HFFc6 (cell line): ENCODE measurements at regions not wholly inside any gene's neighbourhood (a gene's known extent, or its start where the extent isn't known, plus 50 kb on each side); places are given as distances from the start of the nearest gene placed in this dataset.

Experiments used
- DNase-seq: peaks from one replicate; pipeline ENCODE4 v3.0.0-alpha.2; 2018
- H3K27ac Mint-ChIP-seq: 2 replicates; pipeline ENCODE4 v1.8.0; 2020; ENCODE audit warnings: mild to moderate bottlenecking, mixed read lengths
- H3K27me3 Mint-ChIP-seq: 2 replicates; pipeline ENCODE4 v1.8.0; 2021; ENCODE audit warnings: mild to moderate bottlenecking, moderate library complexity, mixed read lengths; ENCODE audit not compliant: insufficient read depth
- H3K36me3 Mint-ChIP-seq: 2 replicates; pipeline ENCODE4 v1.8.0; 2021; ENCODE audit warnings: low read depth, mixed read lengths
- H3K4me1 Mint-ChIP-seq: 2 replicates; pipeline ENCODE4 v1.8.0; 2020; ENCODE audit warnings: low read depth, mixed read lengths
- H3K4me3 Mint-ChIP-seq: 2 replicates; pipeline ENCODE4 v1.8.0; 2020; ENCODE audit warnings: mild to moderate bottlenecking, moderate library complexity, mixed read lengths
- H3K9me3 Mint-ChIP-seq: 2 replicates; pipeline ENCODE4 v1.8.0; 2020; ENCODE audit warnings: mild to moderate bottlenecking, mixed read lengths
- TF ChIP-seq, protein P1 (sequence below): fragments of 200-600 bp; sonication (generic); IDR thresholded peaks from 2 replicates; pipeline ENCODE4 v1.5.0; 2021; ENCODE audit warnings: antibody characterized with exemption, mild to moderate bottlenecking

DNA sequence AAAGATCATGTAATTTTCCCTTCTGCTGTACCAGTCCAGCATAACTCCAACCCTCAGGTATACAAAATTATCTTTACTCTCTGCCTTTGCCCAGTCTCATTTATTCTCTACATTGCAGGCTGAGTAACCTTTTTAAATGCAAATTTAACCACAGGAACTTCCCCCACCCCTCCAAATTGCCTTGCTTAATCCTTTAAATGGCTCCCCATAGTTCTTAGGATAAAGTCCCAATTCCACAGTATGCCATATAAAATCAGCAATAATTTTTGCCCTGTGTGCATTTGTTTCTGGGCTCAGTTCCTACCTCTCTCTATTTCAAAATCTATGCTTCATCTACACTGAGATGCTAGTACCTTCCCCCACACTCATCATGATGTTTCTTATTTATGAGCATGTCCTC lies 879.7 kb downstream of the RPA4 start:
- DNase-seq, result no peak
- TF ChIP-seq, protein P1, sequence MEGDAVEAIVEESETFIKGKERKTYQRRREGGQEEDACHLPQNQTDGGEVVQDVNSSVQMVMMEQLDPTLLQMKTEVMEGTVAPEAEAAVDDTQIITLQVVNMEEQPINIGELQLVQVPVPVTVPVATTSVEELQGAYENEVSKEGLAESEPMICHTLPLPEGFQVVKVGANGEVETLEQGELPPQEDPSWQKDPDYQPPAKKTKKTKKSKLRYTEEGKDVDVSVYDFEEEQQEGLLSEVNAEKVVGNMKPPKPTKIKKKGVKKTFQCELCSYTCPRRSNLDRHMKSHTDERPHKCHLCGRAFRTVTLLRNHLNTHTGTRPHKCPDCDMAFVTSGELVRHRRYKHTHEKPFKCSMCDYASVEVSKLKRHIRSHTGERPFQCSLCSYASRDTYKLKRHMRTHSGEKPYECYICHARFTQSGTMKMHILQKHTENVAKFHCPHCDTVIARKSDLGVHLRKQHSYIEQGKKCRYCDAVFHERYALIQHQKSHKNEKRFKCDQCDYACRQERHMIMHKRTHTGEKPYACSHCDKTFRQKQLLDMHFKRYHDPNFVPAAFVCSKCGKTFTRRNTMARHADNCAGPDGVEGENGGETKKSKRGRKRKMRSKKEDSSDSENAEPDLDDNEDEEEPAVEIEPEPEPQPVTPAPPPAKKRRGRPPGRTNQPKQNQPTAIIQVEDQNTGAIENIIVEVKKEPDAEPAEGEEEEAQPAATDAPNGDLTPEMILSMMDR, result no peak
- peaks cover 5% of the 10 kb centered on the region for H3K4me1 Mint-ChIP-seq
- no peaks in the 10 kb centered on the region for H3K36me3 Mint-ChIP-seq
- no peak overlapping the region for H3K27ac Mint-ChIP-seq
- no peaks in the 10 kb centered on the region; the same call in none of the 2 replicates for H3K27me3 Mint-ChIP-seq
- H3K4me3 Mint-ChIP-seq, result no peak overlapping the region
- H3K9me3 Mint-ChIP-seq, result no peaks in the 10 kb centered on the region

DNA sequence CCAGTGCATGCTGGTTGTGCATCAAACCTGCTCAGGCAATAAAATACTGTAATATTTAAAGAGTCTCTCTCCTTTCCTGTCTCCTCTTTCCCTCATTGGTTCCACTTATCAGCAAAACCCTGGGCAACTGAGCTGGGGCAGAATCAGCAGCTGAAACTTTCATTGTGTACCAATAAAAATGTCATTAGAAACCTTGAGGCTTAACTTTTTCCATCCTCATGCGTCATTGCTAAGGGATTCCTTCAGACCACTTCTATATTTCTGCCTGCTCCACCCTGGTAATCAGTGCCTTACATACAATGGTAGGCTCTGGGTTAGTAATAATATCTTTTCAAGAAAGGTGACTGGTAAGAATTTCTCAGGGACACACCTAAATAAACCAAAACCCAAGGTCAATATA lies 880.3 kb downstream of the RPA4 start:
- Mint-ChIP-seq H3K36me3 (no peaks in the 10 kb centered on the region), H3K27me3 (no peaks in the 10 kb centered on the region; the same call in none of the 2 replicates), H3K27ac (no peak overlapping the region), H3K9me3 (no peaks in the 10 kb centered on the region), H3K4me3 (no peak overlapping the region), H3K4me1 (peaks cover 5% of the 10 kb centered on the region)
- no peak for DNase-seq
- TF ChIP-seq, protein P1, result no peak

DNA sequence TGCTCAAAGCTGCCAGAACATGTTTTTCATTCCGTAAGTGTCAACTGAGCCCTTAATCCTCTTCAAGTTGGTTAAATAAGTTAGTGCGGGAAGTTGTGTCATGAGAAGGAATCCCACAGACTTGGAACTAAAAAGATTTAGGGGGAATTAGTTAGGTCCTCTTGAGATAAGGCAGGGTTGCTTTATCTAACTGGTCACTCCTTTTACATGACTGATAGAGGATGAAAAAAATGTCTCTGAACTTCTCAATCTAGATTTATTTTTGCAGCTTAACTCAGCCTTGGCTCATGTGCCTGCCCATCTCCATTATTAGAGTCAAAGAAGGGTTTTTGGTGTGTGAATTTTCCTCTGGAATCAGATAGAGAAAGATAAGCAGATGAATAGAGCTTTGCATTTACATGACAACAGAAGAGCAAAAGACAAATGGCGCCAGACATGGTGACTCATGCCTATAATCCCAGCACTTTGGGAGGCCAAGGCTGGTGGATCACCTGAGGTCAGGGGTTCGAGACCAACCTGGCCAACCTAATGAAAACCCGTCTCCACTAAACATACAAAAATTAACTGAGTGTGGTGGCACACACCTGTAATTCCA lies 882.9 kb downstream of the RPA4 start:
- Mint-ChIP-seq H3K9me3 (no peaks in the 10 kb centered on the region), H3K27ac (no peak overlapping the region), H3K27me3 (no peaks in the 10 kb centered on the region; the same call in 1 of the 2 replicates), H3K4me3 (no peak overlapping the region), H3K4me1 (peaks cover 5% of the 10 kb centered on the region), H3K36me3 (no peaks in the 10 kb centered on the region)
- TF ChIP-seq, protein P1, result no peak
- no peak for DNase-seq

DNA sequence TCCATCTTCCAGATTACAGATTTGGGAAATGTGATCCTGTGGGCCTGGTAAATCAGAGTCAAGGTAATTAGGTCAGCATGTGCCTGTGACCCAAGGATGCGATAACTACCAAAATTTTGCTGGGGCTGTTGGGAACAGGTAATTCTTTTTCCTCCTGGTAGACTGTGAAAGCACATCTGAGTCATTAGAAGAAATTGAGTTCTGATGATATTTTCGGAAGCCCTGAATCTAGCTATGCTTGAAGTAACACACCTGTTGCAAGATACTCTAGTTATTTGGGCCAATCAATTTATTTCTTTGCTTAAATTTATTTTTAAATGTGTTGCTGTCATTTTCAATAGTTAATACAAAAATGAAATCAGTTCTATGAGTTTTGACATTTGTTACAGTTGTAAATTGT lies 903.6 kb downstream of the RPA4 start:
- H3K27me3 Mint-ChIP-seq, result no peaks in the 10 kb centered on the region
- no peaks in the 10 kb centered on the region for H3K9me3 Mint-ChIP-seq
- TF ChIP-seq, protein P1, result no peak
- H3K27ac Mint-ChIP-seq, result no peak overlapping the region
- no peaks in the 10 kb centered on the region for H3K36me3 Mint-ChIP-seq
- peaks cover 11% of the 10 kb centered on the region for H3K4me1 Mint-ChIP-seq
- DNase-seq, result no peak
- H3K4me3 Mint-ChIP-seq, result no peak overlapping the region

DNA sequence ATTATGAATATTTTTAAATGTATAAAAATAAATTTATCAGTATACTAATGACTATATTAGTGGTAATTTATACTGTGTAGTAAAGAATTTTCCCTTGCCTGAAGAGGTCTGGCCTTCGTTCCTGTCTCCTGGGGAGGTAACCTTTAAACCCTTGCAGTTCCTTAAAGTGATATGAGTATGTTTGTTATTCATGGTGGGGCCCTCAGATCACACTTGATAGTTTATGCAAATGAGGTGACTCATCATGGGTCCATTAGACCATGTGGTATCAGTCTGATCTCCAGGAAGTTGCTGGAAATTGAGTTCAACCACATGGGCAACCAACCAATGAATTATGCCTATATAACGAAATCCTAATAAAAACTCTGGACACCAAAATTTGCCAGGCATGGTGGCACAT lies 904.1 kb downstream of the RPA4 start:
- Mint-ChIP-seq H3K4me3 (no peak overlapping the region), H3K4me1 (peaks cover 11% of the 10 kb centered on the region), H3K36me3 (no peaks in the 10 kb centered on the region), H3K27me3 (no peaks in the 10 kb centered on the region), H3K27ac (no peak overlapping the region), H3K9me3 (no peaks in the 10 kb centered on the region)
- no peak for DNase-seq
- TF ChIP-seq, protein P1, result no peak

DNA sequence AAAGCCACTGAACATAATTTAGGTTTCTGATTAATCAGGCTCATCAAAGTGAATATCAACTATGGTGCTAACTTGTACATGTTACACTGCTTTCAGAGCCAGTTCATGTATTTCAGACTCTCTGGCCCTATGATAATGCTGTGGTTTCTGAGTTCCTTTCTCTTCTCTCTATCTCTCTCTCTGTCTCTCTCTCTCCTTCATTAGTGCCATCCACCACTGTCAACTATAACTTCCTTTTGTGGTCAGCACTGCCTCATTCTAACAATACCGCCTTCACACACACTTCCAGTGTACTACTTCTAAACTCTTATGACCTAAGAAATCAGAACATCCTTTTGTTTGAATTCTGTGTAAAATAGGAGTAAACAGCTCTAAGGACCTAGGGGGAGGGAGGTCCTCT lies 907.1 kb downstream of the RPA4 start:
- no peak for DNase-seq
- TF ChIP-seq, protein P1, result no peak
- no peaks in the 10 kb centered on the region; the same call in 1 of the 2 replicates for H3K27me3 Mint-ChIP-seq
- no peaks in the 10 kb centered on the region for H3K36me3 Mint-ChIP-seq
- no peak overlapping the region for H3K27ac Mint-ChIP-seq
- H3K4me3 Mint-ChIP-seq, result no peak overlapping the region
- H3K4me1 Mint-ChIP-seq, result peaks cover 11% of the 10 kb centered on the region
- H3K9me3 Mint-ChIP-seq, result no peaks in the 10 kb centered on the region
